HepG2 (cell line): ENCODE measurements at regions not wholly inside any gene's neighbourhood (a gene's known extent, or its start where the extent isn't known, plus 50 kb on each side); places are given as distances from the start of the nearest gene placed in this dataset.

Experiments used
- EED ChIP-seq: sonication (generic); formaldehyde crosslinking; IDR thresholded peaks from 2 replicates; pipeline ENCODE4 v1.5.0; 2020; ENCODE audit warnings: mild to moderate bottlenecking, missing genetic modification reagents
- ELF3 ChIP-seq: IDR thresholded peaks from 2 replicates; pipeline ENCODE4 v1.6.1; 2016; ENCODE audit warnings: missing genetic modification reagents, missing compliant biosample characterization
- FOSL2 ChIP-seq: sonication (generic); formaldehyde crosslinking; IDR thresholded peaks from 2 replicates; pipeline ENCODE4 v1.4.0; 2020; ENCODE audit warnings: missing genetic modification reagents
- REXO4 ChIP-seq: sonication (generic); formaldehyde crosslinking; IDR thresholded peaks from 2 replicates; pipeline ENCODE4 v1.8.0; 2022; ENCODE audit warnings: missing genetic modification reagents, mild to moderate bottlenecking, borderline replicate concordance
- ZBTB7B ChIP-seq: sonication (generic); formaldehyde crosslinking; IDR thresholded peaks from 2 replicates; pipeline ENCODE4 v1.4.0; 2020; ENCODE audit warnings: missing genetic modification reagents
- ZC3H13 ChIP-seq: sonication (generic); formaldehyde crosslinking; IDR thresholded peaks from 2 replicates; pipeline ENCODE4 v1.8.1; 2023; ENCODE audit warnings: mild to moderate bottlenecking, missing genetic modification reagents, moderate library complexity
- ZNF17 ChIP-seq: sonication (generic); formaldehyde crosslinking; IDR thresholded peaks from 2 replicates; pipeline ENCODE4 v1.5.0; 2020; ENCODE audit warnings: mild to moderate bottlenecking, missing genetic modification reagents
- ZNF766 ChIP-seq: sonication (generic); formaldehyde crosslinking; IDR thresholded peaks from 2 replicates; pipeline ENCODE4 v1.5.0; 2020; ENCODE audit warnings: missing genetic modification reagents, borderline replicate concordance
- TF ChIP-seq, protein P1 (sequence below): sonication (generic); formaldehyde crosslinking; IDR thresholded peaks from 2 replicates; pipeline ENCODE4 v1.4.0; 2020; ENCODE audit warnings: missing genetic modification reagents, borderline replicate concordance
- TF ChIP-seq, protein P2 (sequence below): sonication (generic); formaldehyde crosslinking; IDR thresholded peaks from 2 replicates; pipeline ENCODE4 v1.4.0; 2020; ENCODE audit warnings: missing genetic modification reagents
- TF ChIP-seq, protein P3 (sequence below): sonication (generic); formaldehyde crosslinking; IDR thresholded peaks from 2 replicates; pipeline ENCODE4 v1.8.0; 2022; ENCODE audit warnings: missing genetic modification reagents, mild to moderate bottlenecking, borderline replicate concordance
- TF ChIP-seq, protein P4 (sequence below): sonication (generic); formaldehyde crosslinking; IDR thresholded peaks from 2 replicates; pipeline ENCODE4 v1.4.0; 2020; ENCODE audit warnings: mild to moderate bottlenecking, missing genetic modification reagents
- TF ChIP-seq, protein P5 (sequence below), 2 experiments: sonication (generic) in 1 of 2; formaldehyde crosslinking in 1 of 2; IDR thresholded peaks; 2 replicates each; pipeline versions ENCODE4 v1.4.0 to v1.6.1; 2018 to 2020; ENCODE audit warnings: missing genetic modification reagents in 2 of 2, borderline replicate concordance in 1 of 2, low read depth in 1 of 2, mild to moderate bottlenecking in 1 of 2, missing biosample characterization in 1 of 2

DNA sequence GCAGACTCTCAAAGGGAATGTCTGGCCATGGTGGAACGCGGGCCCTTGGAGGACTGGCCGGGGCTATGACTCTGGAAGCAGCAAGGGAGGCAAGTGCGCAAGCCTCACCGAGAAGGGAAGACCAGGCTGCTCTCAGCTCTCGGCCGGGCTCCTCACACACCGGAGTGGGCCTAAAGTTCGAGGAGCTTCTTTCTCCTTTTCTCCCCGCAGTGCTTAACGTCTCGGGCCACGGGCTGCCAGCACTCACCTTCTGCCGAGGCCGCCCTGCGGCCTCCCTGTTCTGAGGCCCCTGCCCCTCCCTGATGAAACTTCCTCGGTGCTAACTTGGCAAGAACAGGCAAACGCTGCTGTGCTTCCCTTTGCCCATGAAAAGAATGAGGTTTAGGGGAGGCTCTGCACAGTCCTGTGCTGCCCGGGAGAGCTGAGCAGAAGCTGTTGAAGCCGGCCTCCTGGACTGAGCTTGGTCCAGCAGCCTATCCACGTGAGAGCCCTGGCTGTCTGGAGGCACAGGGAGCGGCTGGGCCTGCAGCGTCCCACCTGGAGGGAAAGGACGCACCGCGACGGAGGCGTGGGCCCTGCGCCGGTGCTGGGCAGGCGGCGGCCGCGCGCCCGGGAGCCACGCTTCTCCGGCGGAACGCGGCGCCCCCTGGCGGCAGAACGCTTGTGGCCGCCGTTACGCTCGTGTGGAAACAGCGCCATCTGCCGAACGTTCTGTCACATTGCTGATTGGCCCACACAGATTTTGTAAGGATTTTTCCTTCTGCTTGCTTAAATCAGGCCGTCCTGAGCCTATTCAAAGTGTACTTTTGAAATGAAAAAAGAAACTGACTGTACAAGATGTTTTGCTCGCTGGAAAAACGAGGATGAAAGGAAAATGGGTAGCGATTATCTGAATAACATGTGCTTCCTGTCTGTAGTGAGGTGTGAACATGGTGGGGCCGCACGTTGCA is 65.0 kb upstream of the TMEM45B start (continued):
- TF ChIP-seq REXO4 (CRISPR knock-in tag) (no peak), ELF3 (CRISPR knock-in tag) (peak; percentile 57; the same call in 1 of the 2 replicates), FOSL2 (CRISPR knock-in tag) (0 out of 2 replicates have a peak, but pooled peaks have one; percentile 18), EED (0 out of 2 replicates have a peak, but pooled peaks have one; percentile 48), ZNF17 (no peak), ZNF766 (CRISPR knock-in tag) (peak; percentile 70; the same call in 1 of the 2 replicates), ZC3H13 (CRISPR knock-in tag) (no peak), ZBTB7B (CRISPR knock-in tag) (no peak)
- TF ChIP-seq, protein P1, sequence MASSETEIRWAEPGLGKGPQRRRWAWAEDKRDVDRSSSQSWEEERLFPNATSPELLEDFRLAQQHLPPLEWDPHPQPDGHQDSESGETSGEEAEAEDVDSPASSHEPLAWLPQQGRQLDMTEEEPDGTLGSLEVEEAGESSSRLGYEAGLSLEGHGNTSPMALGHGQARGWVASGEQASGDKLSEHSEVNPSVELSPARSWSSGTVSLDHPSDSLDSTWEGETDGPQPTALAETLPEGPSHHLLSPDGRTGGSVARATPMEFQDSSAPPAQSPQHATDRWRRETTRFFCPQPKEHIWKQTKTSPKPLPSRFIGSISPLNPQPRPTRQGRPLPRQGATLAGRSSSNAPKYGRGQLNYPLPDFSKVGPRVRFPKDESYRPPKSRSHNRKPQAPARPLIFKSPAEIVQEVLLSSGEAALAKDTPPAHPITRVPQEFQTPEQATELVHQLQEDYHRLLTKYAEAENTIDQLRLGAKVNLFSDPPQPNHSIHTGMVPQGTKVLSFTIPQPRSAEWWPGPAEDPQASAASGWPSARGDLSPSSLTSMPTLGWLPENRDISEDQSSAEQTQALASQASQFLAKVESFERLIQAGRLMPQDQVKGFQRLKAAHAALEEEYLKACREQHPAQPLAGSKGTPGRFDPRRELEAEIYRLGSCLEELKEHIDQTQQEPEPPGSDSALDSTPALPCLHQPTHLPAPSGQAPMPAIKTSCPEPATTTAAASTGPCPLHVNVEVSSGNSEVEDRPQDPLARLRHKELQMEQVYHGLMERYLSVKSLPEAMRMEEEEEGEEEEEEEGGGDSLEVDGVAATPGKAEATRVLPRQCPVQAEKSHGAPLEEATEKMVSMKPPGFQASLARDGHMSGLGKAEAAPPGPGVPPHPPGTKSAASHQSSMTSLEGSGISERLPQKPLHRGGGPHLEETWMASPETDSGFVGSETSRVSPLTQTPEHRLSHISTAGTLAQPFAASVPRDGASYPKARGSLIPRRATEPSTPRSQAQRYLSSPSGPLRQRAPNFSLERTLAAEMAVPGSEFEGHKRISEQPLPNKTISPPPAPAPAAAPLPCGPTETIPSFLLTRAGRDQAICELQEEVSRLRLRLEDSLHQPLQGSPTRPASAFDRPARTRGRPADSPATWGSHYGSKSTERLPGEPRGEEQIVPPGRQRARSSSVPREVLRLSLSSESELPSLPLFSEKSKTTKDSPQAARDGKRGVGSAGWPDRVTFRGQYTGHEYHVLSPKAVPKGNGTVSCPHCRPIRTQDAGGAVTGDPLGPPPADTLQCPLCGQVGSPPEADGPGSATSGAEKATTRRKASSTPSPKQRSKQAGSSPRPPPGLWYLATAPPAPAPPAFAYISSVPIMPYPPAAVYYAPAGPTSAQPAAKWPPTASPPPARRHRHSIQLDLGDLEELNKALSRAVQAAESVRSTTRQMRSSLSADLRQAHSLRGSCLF (CRISPR knock-in tag): no peak
- TF ChIP-seq, protein P2, sequence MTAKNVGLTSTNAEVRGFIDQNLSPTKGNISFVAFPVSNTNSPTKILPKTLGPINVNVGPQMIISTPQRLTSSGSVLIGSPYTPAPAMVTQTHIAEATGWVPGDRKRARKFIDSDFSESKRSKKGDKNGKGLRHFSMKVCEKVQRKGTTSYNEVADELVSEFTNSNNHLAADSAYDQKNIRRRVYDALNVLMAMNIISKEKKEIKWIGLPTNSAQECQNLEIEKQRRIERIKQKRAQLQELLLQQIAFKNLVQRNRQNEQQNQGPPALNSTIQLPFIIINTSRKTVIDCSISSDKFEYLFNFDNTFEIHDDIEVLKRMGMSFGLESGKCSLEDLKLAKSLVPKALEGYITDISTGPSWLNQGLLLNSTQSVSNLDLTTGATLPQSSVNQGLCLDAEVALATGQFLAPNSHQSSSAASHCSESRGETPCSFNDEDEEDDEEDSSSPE (CRISPR knock-in tag): peak; percentile 71
- TF ChIP-seq, protein P3, sequence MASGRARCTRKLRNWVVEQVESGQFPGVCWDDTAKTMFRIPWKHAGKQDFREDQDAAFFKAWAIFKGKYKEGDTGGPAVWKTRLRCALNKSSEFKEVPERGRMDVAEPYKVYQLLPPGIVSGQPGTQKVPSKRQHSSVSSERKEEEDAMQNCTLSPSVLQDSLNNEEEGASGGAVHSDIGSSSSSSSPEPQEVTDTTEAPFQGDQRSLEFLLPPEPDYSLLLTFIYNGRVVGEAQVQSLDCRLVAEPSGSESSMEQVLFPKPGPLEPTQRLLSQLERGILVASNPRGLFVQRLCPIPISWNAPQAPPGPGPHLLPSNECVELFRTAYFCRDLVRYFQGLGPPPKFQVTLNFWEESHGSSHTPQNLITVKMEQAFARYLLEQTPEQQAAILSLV (CRISPR knock-in tag): peak; percentile 44; the same call in 1 of the 2 replicates
- TF ChIP-seq, protein P4, sequence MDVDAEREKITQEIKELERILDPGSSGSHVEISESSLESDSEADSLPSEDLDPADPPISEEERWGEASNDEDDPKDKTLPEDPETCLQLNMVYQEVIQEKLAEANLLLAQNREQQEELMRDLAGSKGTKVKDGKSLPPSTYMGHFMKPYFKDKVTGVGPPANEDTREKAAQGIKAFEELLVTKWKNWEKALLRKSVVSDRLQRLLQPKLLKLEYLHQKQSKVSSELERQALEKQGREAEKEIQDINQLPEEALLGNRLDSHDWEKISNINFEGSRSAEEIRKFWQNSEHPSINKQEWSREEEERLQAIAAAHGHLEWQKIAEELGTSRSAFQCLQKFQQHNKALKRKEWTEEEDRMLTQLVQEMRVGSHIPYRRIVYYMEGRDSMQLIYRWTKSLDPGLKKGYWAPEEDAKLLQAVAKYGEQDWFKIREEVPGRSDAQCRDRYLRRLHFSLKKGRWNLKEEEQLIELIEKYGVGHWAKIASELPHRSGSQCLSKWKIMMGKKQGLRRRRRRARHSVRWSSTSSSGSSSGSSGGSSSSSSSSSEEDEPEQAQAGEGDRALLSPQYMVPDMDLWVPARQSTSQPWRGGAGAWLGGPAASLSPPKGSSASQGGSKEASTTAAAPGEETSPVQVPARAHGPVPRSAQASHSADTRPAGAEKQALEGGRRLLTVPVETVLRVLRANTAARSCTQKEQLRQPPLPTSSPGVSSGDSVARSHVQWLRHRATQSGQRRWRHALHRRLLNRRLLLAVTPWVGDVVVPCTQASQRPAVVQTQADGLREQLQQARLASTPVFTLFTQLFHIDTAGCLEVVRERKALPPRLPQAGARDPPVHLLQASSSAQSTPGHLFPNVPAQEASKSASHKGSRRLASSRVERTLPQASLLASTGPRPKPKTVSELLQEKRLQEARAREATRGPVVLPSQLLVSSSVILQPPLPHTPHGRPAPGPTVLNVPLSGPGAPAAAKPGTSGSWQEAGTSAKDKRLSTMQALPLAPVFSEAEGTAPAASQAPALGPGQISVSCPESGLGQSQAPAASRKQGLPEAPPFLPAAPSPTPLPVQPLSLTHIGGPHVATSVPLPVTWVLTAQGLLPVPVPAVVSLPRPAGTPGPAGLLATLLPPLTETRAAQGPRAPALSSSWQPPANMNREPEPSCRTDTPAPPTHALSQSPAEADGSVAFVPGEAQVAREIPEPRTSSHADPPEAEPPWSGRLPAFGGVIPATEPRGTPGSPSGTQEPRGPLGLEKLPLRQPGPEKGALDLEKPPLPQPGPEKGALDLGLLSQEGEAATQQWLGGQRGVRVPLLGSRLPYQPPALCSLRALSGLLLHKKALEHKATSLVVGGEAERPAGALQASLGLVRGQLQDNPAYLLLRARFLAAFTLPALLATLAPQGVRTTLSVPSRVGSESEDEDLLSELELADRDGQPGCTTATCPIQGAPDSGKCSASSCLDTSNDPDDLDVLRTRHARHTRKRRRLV (CRISPR knock-in tag): no peak
- TF ChIP-seq, protein P5, sequence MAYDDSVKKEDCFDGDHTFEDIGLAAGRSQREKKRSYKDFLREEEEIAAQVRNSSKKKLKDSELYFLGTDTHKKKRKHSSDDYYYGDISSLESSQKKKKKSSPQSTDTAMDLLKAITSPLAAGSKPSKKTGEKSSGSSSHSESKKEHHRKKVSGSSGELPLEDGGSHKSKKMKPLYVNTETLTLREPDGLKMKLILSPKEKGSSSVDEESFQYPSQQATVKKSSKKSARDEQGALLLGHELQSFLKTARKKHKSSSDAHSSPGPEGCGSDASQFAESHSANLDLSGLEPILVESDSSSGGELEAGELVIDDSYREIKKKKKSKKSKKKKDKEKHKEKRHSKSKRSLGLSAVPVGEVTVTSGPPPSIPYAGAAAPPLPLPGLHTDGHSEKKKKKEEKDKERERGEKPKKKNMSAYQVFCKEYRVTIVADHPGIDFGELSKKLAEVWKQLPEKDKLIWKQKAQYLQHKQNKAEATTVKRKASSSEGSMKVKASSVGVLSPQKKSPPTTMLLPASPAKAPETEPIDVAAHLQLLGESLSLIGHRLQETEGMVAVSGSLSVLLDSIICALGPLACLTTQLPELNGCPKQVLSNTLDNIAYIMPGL (CRISPR knock-in tag; IDR thresholded peaks at IDR 0.05; ENCODE audit: borderline replicate concordance in 1 of 2, low read depth in 1 of 2): peak; percentile 93 to 96
